ENCODE measurements at regions not wholly inside any gene's neighbourhood (a gene's known extent, or its start where the extent isn't known, plus 50 kb on each side); places are given as distances from the start of the nearest gene placed in this dataset.
"Not testable (repeated sequence)": the region's sequence is repeated elsewhere in the genome, so short reads cannot be mapped to it uniquely, and the experiment has no call there.

DNA sequence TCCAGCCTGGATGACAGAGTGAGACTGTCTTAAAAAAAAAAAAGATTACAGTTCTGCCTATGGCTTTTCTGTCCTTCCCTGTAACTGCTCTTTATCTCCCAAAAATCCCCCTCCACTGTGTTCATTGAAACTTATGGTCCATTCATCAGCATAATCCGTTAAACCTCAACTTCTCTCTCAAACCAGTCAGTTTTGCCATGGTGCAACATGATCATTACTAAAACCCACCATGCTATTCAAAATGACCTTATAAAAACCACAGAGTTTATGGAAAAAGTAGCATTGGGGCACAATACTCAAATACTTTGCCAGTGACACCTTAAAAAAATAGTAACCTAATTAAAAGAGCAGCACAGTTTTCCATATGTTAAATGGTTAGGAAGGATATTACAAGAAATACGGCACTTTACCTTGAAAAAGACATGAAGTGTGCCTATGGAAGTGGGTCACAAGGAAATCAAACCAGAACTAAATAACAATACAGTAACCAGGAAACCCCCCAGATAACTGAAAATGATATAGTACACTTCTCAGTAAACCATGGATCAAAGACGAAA, 74.0 kb upstream of the ST8SIA6 start:
- Histone ChIP-seq H3K9me3 (ENCODE audit: control insufficient read depth in 4 of 4, insufficient read depth in 3 of 4, low read length in 3 of 4) (no peaks in the 10 kb centered on the region), H3K27ac (ENCODE audit: low read depth in 1 of 2, low read length in 1 of 2) (no peak overlapping the region), H3K9ac (ENCODE audit: insufficient read depth in 1 of 2, low read length in 2 of 2) (no peak overlapping the region), H3K4me1 (ENCODE audit: control insufficient read depth in 5 of 5, insufficient read depth in 5 of 5, low read length in 5 of 5) (peaks cover 0 to 3% (median 0%) of the 10 kb centered on the region in 5 donors), H3K4me3 (no peak overlapping the region), H3K27me3 (ENCODE audit: control insufficient read depth in 3 of 3, insufficient read depth in 3 of 3, low read length in 2 of 3) (no peaks in the 10 kb centered on the region), H3K36me3 (ENCODE audit: control insufficient read depth in 4 of 4, insufficient read depth in 4 of 4, low read length in 4 of 4) (no peaks in the 10 kb centered on the region)
- WGBS, 2 donors = 49 to 68% methylated on average over 3 of the region's 3 CpGs
- TF ChIP-seq, protein P1, sequence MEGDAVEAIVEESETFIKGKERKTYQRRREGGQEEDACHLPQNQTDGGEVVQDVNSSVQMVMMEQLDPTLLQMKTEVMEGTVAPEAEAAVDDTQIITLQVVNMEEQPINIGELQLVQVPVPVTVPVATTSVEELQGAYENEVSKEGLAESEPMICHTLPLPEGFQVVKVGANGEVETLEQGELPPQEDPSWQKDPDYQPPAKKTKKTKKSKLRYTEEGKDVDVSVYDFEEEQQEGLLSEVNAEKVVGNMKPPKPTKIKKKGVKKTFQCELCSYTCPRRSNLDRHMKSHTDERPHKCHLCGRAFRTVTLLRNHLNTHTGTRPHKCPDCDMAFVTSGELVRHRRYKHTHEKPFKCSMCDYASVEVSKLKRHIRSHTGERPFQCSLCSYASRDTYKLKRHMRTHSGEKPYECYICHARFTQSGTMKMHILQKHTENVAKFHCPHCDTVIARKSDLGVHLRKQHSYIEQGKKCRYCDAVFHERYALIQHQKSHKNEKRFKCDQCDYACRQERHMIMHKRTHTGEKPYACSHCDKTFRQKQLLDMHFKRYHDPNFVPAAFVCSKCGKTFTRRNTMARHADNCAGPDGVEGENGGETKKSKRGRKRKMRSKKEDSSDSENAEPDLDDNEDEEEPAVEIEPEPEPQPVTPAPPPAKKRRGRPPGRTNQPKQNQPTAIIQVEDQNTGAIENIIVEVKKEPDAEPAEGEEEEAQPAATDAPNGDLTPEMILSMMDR (IDR thresholded peaks at IDR 0.05; ENCODE audit: control extremely low read depth, extremely low read depth) = no peak
- no peak for ATAC-seq (ENCODE audit: insufficient read depth, low FRiP score)
- DNase-seq = no peak

DNA sequence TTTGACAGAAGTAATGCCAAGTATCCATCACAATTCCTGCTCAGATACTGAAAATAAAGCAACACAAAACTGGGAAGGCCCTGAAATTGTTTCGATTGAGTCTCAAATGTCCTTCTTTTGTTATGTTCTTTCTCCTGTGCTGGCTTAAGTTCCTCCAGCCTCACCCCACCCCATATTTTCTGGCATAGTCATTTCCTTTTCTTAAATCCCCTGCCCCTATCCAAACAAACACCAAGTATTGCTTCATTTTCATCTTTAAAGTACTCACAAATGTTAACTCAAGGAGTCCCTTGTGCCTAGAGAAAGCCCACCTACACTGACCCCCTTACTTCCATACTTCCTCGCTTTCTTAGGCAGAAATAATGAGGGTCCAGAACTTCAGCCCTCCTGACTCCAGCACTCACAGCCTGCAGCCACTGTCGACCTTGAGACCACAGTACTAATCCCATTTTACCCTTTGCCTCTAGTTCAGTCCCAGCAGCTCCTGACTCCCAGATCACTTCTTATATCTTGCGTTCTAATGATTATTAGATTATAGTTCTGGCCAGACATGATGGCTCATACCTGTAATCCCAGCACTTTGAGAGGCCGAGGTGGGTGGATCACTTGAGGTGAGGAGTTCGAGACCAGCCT, 73.2 kb upstream of the ST8SIA6 start:
- no peaks in the 10 kb centered on the region for H3K9me3 ChIP-seq (ENCODE audit: control insufficient read depth in 4 of 4, insufficient read depth in 3 of 4, low read length in 3 of 4)
- peak overlapping the region in 1 of 2 donors; percentile 50 for H3K27ac ChIP-seq (ENCODE audit: low read depth in 1 of 2, low read length in 1 of 2)
- H3K9ac ChIP-seq (ENCODE audit: insufficient read depth in 1 of 2, low read length in 2 of 2) = no peak overlapping the region
- peaks cover 0 to 3% (median 0%) of the 10 kb centered on the region in 5 donors for H3K4me1 ChIP-seq (ENCODE audit: control insufficient read depth in 5 of 5, insufficient read depth in 5 of 5, low read length in 5 of 5)
- peak in 1 of 3 donors; percentile 49 for DNase-seq
- TF ChIP-seq, protein P1 (IDR thresholded peaks at IDR 0.05; ENCODE audit: control extremely low read depth, extremely low read depth) = no peak
- no peak overlapping the region for H3K4me3 ChIP-seq
- H3K36me3 ChIP-seq (ENCODE audit: control insufficient read depth in 4 of 4, insufficient read depth in 4 of 4, low read length in 4 of 4) = no peaks in the 10 kb centered on the region
- no peaks in the 10 kb centered on the region for H3K27me3 ChIP-seq (ENCODE audit: control insufficient read depth in 3 of 3, insufficient read depth in 3 of 3, low read length in 2 of 3)
- ATAC-seq (ENCODE audit: insufficient read depth, low FRiP score) = no peak
- 59 to 77% methylated on average over 6 of the region's 6 CpGs for WGBS, 2 donors

DNA sequence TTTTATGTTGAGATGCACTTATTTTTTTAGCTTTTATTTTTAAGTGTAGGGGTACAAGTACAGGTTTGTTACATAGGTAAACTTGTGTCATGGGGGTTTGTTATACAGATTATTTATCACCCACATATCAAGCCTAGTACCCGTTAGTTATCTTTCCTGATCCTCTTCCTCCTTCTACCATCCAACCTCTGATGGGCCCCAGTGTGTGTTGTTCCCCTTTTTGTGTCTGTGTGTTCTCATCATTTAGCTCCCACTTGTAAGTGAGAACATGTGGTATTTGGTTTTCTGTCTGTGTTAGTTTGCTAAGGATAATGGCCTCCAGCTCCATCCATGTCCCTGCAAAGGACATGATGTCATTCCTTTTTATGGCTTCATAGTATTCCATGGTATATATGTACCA, 72.2 kb upstream of the ST8SIA6 start:
- not testable (repeated sequence) for H3K4me3 ChIP-seq; ATAC-seq (ENCODE audit: insufficient read depth, low FRiP score); H3K27me3 ChIP-seq (ENCODE audit: control insufficient read depth in 3 of 3, insufficient read depth in 3 of 3, low read length in 2 of 3); H3K36me3 ChIP-seq (ENCODE audit: control insufficient read depth in 4 of 4, insufficient read depth in 4 of 4, low read length in 4 of 4); H3K4me1 ChIP-seq (ENCODE audit: control insufficient read depth in 5 of 5, insufficient read depth in 5 of 5, low read length in 5 of 5); DNase-seq; H3K27ac ChIP-seq (ENCODE audit: low read depth in 1 of 2, low read length in 1 of 2); H3K9me3 ChIP-seq (ENCODE audit: control insufficient read depth in 4 of 4, insufficient read depth in 3 of 4, low read length in 3 of 4); H3K9ac ChIP-seq (ENCODE audit: insufficient read depth in 1 of 2, low read length in 2 of 2)
- WGBS, 2 donors = 26 to 65% methylated on average over 1 of the region's 1 CpG

DNA sequence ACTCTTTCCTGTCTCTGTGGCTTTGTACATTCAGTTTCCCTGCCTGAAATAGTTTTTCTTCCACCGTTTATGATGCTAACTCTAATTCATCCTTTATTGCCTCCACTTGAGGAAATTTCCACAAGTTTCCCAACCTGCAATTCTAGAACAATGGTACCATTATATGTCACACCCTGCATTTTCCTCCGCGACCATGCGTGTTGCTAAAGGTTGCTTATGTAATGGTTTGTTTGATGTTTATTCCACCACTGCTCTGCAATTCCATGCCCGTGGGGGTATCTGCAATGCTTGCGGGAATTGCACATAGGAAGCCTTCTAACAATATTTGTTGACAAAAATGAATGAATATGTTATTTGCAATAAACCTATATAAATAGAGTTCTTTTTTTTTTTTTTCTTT, 69.5 kb upstream of the ST8SIA6 start:
- peaks cover 0 to 3% (median 0%) of the 10 kb centered on the region in 5 donors for H3K4me1 ChIP-seq (ENCODE audit: control insufficient read depth in 5 of 5, insufficient read depth in 5 of 5, low read length in 5 of 5)
- H3K9ac ChIP-seq (ENCODE audit: insufficient read depth in 1 of 2, low read length in 2 of 2) = no peak overlapping the region
- no peaks in the 10 kb centered on the region for H3K9me3 ChIP-seq (ENCODE audit: control insufficient read depth in 4 of 4, insufficient read depth in 3 of 4, low read length in 3 of 4)
- TF ChIP-seq, protein P1 (IDR thresholded peaks at IDR 0.05; ENCODE audit: control extremely low read depth, extremely low read depth) = no peak
- no peak overlapping the region for H3K27ac ChIP-seq (ENCODE audit: low read depth in 1 of 2, low read length in 1 of 2)
- ATAC-seq (ENCODE audit: insufficient read depth, low FRiP score) (no peak), DNase-seq (no peak)
- no peaks in the 10 kb centered on the region for H3K27me3 ChIP-seq (ENCODE audit: control insufficient read depth in 3 of 3, insufficient read depth in 3 of 3, low read length in 2 of 3)
- 87 to 92% methylated on average over 6 of the region's 6 CpGs for WGBS, 2 donors
- no peaks in the 10 kb centered on the region for H3K36me3 ChIP-seq (ENCODE audit: control insufficient read depth in 4 of 4, insufficient read depth in 4 of 4, low read length in 4 of 4)
- H3K4me3 ChIP-seq = no peak overlapping the region

Measured in lung (tissue), 11 donors.